Esophagus muscularis mucosa (tissue), 3 donors: ENCODE measurements at regions not wholly inside any gene's neighbourhood (a gene's known extent, or its start where the extent isn't known, plus 50 kb on each side); places are given as distances from the start of the nearest gene placed in this dataset.

Experiments used
- CTCF ChIP-seq, 3 experiments: fragments of 200-600 bp in 2 of 3; fragments of 450-650 bp in 1 of 3; sonication (generic) in 2 of 3; IDR thresholded peaks; one replicate each; pipeline ENCODE4 v1.5.1; 2017 to 2019; ENCODE audit warnings: antibody characterized with exemption in 3 of 3, mild to moderate bottlenecking in 2 of 3, moderate library complexity in 1 of 3
- EP300 ChIP-seq: sonication (generic); formaldehyde crosslinking; IDR thresholded peaks from one replicate; pipeline ENCODE4 v1.6.1; 2017; ENCODE audit warnings: antibody characterized with exemption

DNA sequence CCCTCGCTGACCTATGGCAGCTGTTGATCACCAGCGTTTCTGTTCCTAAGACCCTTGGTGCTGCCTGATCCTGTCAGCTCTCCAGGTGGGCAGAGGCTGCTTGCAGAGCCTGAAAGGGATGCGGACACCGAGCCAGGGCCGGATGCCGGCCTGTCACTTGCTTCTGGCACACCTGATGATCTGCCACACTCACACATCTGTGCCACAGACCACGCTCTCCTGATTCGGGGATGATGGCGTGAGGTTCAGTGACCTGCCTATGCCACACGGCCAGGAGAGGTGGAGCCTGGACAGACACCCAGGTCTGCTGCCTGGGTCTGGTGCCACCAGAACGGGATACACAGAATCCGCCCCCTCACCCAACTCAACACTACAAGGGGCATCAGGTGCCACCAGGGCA is 129.4 kb upstream of the GLI2 start:
- no peak for TF ChIP-seq EP300
- no peak for TF ChIP-seq CTCF (IDR thresholded peaks at IDR 0.05)
